DND-41 (cell line): ENCODE measurements at regions not wholly inside any gene's neighbourhood (a gene's known extent, or its start where the extent isn't known, plus 50 kb on each side); places are given as distances from the start of the nearest gene placed in this dataset.

ENCODE experiments used
- ATAC-seq: fragments of 200-7000 bp; cut with Tn5 transposase; 3 replicates; pipeline ENCODE4 v1.9.1; 2021; ENCODE audit warnings: low read depth; ENCODE audit not compliant: insufficient read depth
- DNase-seq: peaks from one replicate; pipeline ENCODE4 v3.0.0-alpha.2; 2020
- H2AFZ ChIP-seq: 2 replicates; pipeline ENCODE4 v1.6.0; 2012; ENCODE audit warnings: low read depth, low read length
- H3K27ac ChIP-seq: 2 replicates; pipeline ENCODE4 v1.5.1; 2012; ENCODE audit warnings: low read length, inconsistent platforms
- H3K27me3 ChIP-seq: fragments of 200-600 bp; sonication (generic); 2 replicates; pipeline ENCODE4 v1.6.0; 2012; ENCODE audit warnings: low read length, mild to moderate bottlenecking, inconsistent platforms; ENCODE audit not compliant: insufficient read depth, poor library complexity
- H3K36me3 ChIP-seq: 2 replicates; pipeline ENCODE4 v1.5.1; 2012; ENCODE audit warnings: low read length, inconsistent platforms; ENCODE audit not compliant: insufficient read depth
- H3K4me1 ChIP-seq: 2 replicates; pipeline ENCODE4 v1.5.1; 2012; ENCODE audit warnings: mild to moderate bottlenecking, low read length; ENCODE audit not compliant: insufficient read depth
- H3K4me2 ChIP-seq: 2 replicates; pipeline ENCODE4 v1.6.0; 2012; ENCODE audit warnings: mild to moderate bottlenecking, moderate library complexity, low read length, inconsistent platforms; ENCODE audit not compliant: insufficient read depth
- H3K4me3 ChIP-seq, 2 experiments: fragments of 200-600 bp in 1 of 2; shearing (Covaris generic) in 1 of 2; 2 replicates each; pipeline ENCODE4 v1.5.1; 2012 to 2016; ENCODE audit warnings: inconsistent platforms in 2 of 2, low read length in 2 of 2, mild to moderate bottlenecking in 2 of 2, low read depth in 1 of 2, moderate library complexity in 1 of 2
- H3K79me2 ChIP-seq: 2 replicates; pipeline ENCODE4 v1.6.0; 2012; ENCODE audit warnings: low read length, inconsistent platforms; ENCODE audit not compliant: insufficient read depth
- H3K9ac ChIP-seq: 2 replicates; pipeline ENCODE4 v1.6.0; 2012; ENCODE audit warnings: low read depth, mild to moderate bottlenecking, inconsistent platforms, low read length, moderate library complexity
- H3K9me3 ChIP-seq: 2 replicates; pipeline ENCODE4 v1.5.1; 2012; ENCODE audit warnings: low read length, moderate library complexity, mild to moderate bottlenecking, inconsistent platforms; ENCODE audit not compliant: insufficient read depth, severe bottlenecking
- H4K20me1 ChIP-seq: 2 replicates; pipeline ENCODE4 v1.6.0; 2012; ENCODE audit warnings: low read length; ENCODE audit not compliant: insufficient read depth
- EZH2 ChIP-seq: IDR thresholded peaks from 3 replicates; pipeline ENCODE4 v1.6.1; 2012; ENCODE audit warnings: borderline replicate concordance, low read depth, mild to moderate bottlenecking, moderate library complexity, low read length, inconsistent platforms; ENCODE audit not compliant: severe bottlenecking
- TF ChIP-seq, protein P1 (sequence below): IDR thresholded peaks from 2 replicates; pipeline ENCODE4 v1.5.1; 2012; ENCODE audit warnings: borderline replicate concordance, low read length, moderate library complexity, mild to moderate bottlenecking; ENCODE audit not compliant: poor library complexity, severe bottlenecking; ENCODE audit errors: extremely low read depth

DNA sequence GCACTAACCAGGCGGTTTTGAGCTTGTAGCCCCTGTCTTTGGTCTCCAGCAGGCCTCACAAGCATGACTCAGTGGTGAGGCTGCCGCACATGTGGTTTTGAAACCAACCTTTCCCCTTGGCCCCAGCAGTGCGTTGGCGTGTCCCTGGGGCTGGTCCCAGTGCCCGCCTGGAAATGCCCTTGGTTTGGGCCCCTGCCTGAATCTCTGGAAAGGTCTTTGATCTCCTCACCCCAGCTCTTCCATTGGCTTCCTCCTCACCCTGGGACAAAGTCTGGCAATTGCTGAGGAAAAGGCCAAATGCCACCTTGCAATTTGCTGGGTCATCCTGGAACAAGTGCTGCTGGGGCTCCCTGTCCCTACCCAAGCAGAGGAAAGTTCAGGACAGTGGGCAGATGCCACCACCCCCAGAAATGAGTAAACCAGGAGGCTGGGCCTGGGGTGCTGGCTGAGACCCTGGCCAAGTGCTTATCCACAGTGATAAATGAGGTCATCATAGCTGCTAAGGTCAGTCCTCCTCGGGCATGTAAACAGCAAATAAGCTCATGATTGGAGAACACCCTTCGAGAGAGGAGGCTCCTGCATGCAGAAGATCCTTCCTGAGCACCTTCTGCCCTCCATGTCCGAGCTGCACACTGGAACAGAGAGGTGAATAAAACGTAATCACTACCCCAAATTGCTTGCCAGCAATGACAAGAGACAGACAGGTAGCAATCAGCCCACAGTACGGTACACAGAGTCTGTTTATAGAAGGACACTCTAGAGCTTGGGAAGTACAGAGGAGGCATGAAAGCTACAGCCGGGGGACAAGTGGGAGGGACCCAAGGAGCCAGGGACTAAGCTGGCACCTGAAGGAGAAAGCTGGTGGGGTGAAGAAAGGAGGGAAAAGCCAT, 98.9 kb upstream of the CPEB4 start:
- H3K4me2 ChIP-seq: no peak overlapping the region
- no peaks in the 10 kb centered on the region for H3K36me3 ChIP-seq
- TF ChIP-seq EZH2: no peak
- TF ChIP-seq, protein P1, sequence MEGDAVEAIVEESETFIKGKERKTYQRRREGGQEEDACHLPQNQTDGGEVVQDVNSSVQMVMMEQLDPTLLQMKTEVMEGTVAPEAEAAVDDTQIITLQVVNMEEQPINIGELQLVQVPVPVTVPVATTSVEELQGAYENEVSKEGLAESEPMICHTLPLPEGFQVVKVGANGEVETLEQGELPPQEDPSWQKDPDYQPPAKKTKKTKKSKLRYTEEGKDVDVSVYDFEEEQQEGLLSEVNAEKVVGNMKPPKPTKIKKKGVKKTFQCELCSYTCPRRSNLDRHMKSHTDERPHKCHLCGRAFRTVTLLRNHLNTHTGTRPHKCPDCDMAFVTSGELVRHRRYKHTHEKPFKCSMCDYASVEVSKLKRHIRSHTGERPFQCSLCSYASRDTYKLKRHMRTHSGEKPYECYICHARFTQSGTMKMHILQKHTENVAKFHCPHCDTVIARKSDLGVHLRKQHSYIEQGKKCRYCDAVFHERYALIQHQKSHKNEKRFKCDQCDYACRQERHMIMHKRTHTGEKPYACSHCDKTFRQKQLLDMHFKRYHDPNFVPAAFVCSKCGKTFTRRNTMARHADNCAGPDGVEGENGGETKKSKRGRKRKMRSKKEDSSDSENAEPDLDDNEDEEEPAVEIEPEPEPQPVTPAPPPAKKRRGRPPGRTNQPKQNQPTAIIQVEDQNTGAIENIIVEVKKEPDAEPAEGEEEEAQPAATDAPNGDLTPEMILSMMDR: no peak
- no peaks in the 10 kb centered on the region for H4K20me1 ChIP-seq
- H2AFZ ChIP-seq: no peak overlapping the region
- no peak overlapping the region for H3K9ac ChIP-seq
- no peak overlapping the region for H3K4me3 ChIP-seq
- H3K27me3 ChIP-seq: no peaks in the 10 kb centered on the region
- no peaks in the 10 kb centered on the region for H3K4me1 ChIP-seq
- H3K27ac ChIP-seq: no peak overlapping the region
- DNase-seq: no peak
- no peaks in the 10 kb centered on the region for H3K79me2 ChIP-seq
- H3K9me3 ChIP-seq: no peaks in the 10 kb centered on the region
- no peak for ATAC-seq

DNA sequence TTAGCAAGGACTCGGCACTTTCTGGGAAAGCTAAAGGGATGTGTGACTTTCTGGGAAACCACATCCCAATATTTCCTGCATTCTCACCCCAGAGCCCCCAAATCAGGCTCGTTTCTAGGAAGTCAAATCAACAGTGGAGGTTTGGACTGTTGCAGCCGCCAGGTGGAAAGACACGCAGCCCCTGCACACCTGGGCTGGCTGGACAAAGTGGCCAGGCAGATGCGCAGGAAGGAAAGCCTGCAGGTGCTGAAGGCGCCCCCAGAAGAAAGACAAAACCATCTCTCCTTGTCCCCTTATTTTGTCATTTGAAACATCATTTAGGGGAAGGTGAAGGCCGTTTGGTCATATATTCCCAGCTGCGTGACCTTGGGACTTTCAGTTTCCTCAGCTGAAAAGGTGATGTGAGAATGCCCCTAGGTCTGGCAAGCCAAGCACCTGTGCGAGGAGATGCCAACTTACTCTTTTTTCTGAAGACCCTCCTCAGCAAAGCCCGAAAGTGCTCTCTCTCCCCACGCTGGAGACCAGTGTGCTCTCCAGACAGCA, 97.9 kb upstream of the CPEB4 start:
- Histone ChIP-seq H4K20me1 (no peaks in the 10 kb centered on the region), H3K4me1 (no peaks in the 10 kb centered on the region), H3K36me3 (no peaks in the 10 kb centered on the region), H3K27me3 (no peaks in the 10 kb centered on the region), H3K27ac (no peak overlapping the region), H3K79me2 (no peaks in the 10 kb centered on the region), H3K9me3 (no peaks in the 10 kb centered on the region), H3K4me2 (no peak overlapping the region), H3K4me3 (no peak overlapping the region), H2AFZ (no peak overlapping the region), H3K9ac (no peak overlapping the region)
- no peak for DNase-seq
- TF ChIP-seq, protein P1: no peak
- no peak for TF ChIP-seq EZH2
- ATAC-seq: no peak

DNA sequence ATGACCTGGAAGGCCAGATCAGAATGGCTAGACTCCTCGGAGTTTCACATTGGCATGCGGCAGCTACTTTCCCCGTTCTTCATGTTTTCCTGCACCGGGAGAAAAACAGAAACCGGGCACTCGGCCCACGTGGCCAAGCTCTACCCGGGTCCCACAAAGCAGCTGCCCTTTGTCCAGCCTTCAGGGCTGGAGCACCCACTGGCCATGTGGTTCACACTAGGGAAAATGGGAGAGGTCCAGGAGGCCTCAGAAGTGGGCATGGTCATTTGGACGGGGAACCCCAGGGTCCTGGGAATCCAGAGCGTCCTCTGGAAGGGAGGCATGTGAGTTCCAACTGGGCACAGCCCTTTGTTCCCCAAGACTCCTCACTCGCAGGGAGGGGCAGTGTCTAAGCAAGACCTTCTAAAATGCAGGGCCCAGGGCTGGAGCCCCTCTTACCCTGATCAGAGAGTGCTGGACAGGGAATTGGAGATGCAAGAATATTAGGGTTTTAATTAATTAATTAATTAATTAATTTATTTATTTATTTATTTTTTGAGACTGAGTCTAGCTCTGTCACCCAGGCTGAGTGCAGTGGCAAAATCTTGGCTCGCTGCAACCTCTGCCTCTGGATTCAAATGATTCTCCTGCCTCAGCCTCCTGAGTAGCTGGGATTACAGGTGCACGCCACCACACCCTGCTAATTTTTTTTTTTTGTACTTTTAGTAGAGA, 97.2 kb upstream of the CPEB4 start:
- Histone ChIP-seq H3K79me2 (no peaks in the 10 kb centered on the region), H3K27ac (no peak overlapping the region), H3K4me2 (no peak overlapping the region), H3K4me3 (no peak overlapping the region), H3K36me3 (no peaks in the 10 kb centered on the region), H4K20me1 (no peaks in the 10 kb centered on the region), H2AFZ (no peak overlapping the region), H3K9ac (no peak overlapping the region), H3K27me3 (no peaks in the 10 kb centered on the region), H3K9me3 (no peaks in the 10 kb centered on the region), H3K4me1 (no peaks in the 10 kb centered on the region)
- TF ChIP-seq, protein P1: no peak
- no peak for TF ChIP-seq EZH2
- ATAC-seq (no peak), DNase-seq (no peak)
